ENCODE measurements at regions not wholly inside any gene's neighbourhood (a gene's known extent, or its start where the extent isn't known, plus 50 kb on each side); places are given as distances from the start of the nearest gene placed in this dataset.
"Not testable (repeated sequence)": the region's sequence is repeated elsewhere in the genome, so short reads cannot be mapped to it uniquely, and the experiment has no call there.

- DNase-seq = no peak
Observed at GRCh38 chr4:116001291-116001690, 887.9 kb upstream of the NDST4 start.

GRCh38 chr4:115986573-115986972 is 873.2 kb upstream of the NDST4 start:
- DNase-seq = no peak

- not testable (repeated sequence) for DNase-seq
Observed at GRCh38 chr4:115975421-115976001, 862.1 kb upstream of the NDST4 start.

- DNase-seq = no peak
Observed at GRCh38 chr4:115973768-115974167, 860.3 kb upstream of the NDST4 start.

- no peak for DNase-seq
Observed at GRCh38 chr4:115972967-115973366, 859.5 kb upstream of the NDST4 start.

GRCh38 chr4:115970859-115971258 is 857.4 kb upstream of the NDST4 start:
- DNase-seq = no peak

- DNase-seq = no peak
Observed at GRCh38 chr4:115969756-115970155, 856.3 kb upstream of the NDST4 start.

- no peak for DNase-seq
Observed at GRCh38 chr4:115965588-115965987, 852.2 kb upstream of the NDST4 start.

- DNase-seq = not testable (repeated sequence)
Observed at GRCh38 chr4:115956054-115956796, 842.8 kb upstream of the NDST4 start.

GRCh38 chr4:115950806-115951205 is 837.4 kb upstream of the NDST4 start:
- DNase-seq = no peak

- DNase-seq = not testable (repeated sequence)
Observed at GRCh38 chr4:115949974-115950743, 836.7 kb upstream of the NDST4 start.

GRCh38 chr4:115945026-115945425 is 831.6 kb upstream of the NDST4 start:
- DNase-seq = no peak

- DNase-seq = no peak
Observed at GRCh38 chr4:115944146-115944905, 830.9 kb upstream of the NDST4 start.

- DNase-seq = no peak
Observed at GRCh38 chr4:115938764-115939443, 825.5 kb upstream of the NDST4 start.

GRCh38 chr4:115929373-115929772 is 816.0 kb upstream of the NDST4 start:
- DNase-seq = no peak

- DNase-seq = no peak
Observed at GRCh38 chr4:115927382-115927781, 814.0 kb upstream of the NDST4 start.

GRCh38 chr4:115923152-115923551 is 809.7 kb upstream of the NDST4 start:
- DNase-seq = no peak

GRCh38 chr4:115920637-115921036 is 807.2 kb upstream of the NDST4 start:
- no peak for DNase-seq

GRCh38 chr4:115918149-115918548 is 804.7 kb upstream of the NDST4 start:
- no peak for DNase-seq

- DNase-seq = no peak
Observed at GRCh38 chr4:115906428-115906827, 793.0 kb upstream of the NDST4 start.

- no peak for DNase-seq
Observed at GRCh38 chr4:115883847-115884246, 770.4 kb upstream of the NDST4 start.

- DNase-seq = no peak
Observed at GRCh38 chr4:115883231-115883630, 769.8 kb upstream of the NDST4 start.

- DNase-seq = no peak
Observed at GRCh38 chr4:115873048-115873447, 759.6 kb upstream of the NDST4 start.

All from activated gamma-delta T cell treated with Interleukin-2 at 50 U/mL for 16 hours (primary cell).